ENCODE measurements at regions not wholly inside any gene's neighbourhood (a gene's known extent, or its start where the extent isn't known, plus 50 kb on each side); places are given as distances from the start of the nearest gene placed in this dataset.

DNA sequence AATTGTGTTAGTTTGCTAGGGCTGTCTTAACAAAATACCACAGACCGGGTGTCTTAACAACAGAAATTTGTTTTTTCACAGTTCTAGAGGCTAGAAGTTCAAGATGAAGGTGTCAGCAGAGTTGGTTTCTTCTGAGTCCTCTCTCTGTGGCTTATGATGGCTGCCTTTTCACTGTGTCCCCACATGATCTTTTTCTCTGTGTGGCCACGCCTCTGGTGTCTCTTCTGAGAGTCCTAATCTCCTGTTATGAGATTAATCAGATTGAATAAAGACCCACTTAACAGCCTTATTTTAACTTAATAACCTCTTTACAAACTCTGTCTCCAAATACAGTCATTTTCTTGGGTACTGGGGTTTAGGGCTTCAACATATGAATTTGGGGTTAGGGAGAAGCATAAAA, 561.1 kb downstream of the NR2F1-AS1 start:
- no peak for DNase-seq (ENCODE audit: low read depth in 4 of 4, low spot score in 3 of 4)

DNA sequence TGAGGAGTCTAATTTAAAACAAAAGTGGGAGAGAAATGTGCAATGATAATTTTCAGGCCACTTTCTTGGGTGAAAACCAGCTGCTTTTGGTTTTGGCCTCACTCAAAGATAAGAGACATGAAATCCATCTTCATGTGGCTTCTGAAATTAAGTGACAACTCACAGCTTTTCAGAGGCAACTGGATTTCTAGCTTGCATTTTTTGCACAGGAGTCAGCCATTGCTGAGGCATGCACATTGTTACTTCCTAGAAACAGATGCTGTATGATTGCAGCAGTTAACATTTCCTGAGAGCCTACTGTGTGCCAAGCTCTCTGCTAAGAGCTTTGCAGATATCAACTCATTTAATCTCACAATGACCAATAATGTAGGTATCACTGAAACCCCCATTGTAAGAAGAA, 562.6 kb downstream of the NR2F1-AS1 start:
- no peak for DNase-seq (ENCODE audit: low read depth in 4 of 4, low spot score in 3 of 4)

- DNase-seq (ENCODE audit: low read depth in 4 of 4, low spot score in 3 of 4), result no peak
Measured at GRCh38 chr5:93017849-93018248, 563.2 kb downstream of the NR2F1-AS1 start.

DNA sequence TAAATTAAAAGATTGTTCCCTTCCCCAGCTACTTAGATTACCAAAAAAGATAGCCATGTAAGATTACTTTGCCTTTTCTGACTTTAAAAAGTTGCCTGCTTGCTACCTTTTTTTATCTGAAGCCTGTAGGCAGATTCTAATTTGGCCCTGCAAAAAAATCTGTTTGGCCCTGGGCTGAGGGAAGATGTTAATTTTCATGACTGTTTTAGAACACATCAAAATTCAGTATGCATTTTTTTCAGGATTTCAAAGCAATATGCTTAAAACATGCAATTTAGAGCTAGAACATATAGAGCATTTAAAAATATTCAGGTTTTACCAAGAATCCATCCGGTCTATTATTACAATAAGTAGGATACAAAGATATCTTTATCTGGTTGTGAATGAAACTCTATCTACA, 563.6 kb downstream of the NR2F1-AS1 start:
- DNase-seq (ENCODE audit: low read depth in 4 of 4, low spot score in 3 of 4), result no peak

- no peak for DNase-seq (ENCODE audit: low read depth in 4 of 4, low spot score in 3 of 4)
Measured at GRCh38 chr5:93010616-93011015, 570.4 kb downstream of the NR2F1-AS1 start.

GRCh38 chr5:93010037-93010436, 571.0 kb downstream of the NR2F1-AS1 start:
- DNase-seq (ENCODE audit: low read depth in 4 of 4, low spot score in 3 of 4), result no peak

DNA sequence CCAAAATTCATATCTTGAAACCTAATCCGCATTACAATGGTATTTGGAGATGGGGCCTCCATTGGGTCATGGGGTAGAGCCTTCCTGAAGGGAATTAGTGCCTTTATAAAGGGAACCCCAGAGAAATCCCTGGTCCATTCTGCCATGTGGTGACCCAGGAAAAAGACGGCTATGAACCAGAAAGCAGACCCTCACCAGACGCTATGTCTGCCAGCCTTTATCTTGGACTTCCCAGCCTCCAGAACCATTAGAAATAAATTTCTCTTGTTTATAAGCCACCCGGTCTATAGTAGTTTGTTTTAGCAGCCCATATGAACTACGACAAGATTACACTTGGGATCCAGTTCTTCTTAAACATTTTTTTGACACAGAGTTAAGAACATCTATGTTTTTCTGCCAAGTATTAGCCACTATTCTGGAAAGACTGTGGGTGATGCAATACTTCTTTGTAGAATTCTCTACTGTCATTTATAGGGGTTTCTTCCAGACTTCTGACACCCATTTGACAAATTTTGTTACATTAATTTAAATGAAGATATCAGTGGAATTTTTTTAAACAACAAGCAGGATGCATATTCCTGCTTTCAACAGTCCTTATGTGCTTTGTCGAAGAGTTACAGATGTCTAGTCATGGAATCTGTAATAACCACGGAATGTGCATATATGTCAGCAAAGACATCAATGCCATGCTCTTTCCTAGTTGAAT, 572.4 kb downstream of the NR2F1-AS1 start:
- no peak for DNase-seq (ENCODE audit: low read depth in 4 of 4, low spot score in 3 of 4)

GRCh38 chr5:93006915-93007314, 574.1 kb downstream of the NR2F1-AS1 start:
- no peak for DNase-seq (ENCODE audit: low read depth in 4 of 4, low spot score in 3 of 4)

DNA sequence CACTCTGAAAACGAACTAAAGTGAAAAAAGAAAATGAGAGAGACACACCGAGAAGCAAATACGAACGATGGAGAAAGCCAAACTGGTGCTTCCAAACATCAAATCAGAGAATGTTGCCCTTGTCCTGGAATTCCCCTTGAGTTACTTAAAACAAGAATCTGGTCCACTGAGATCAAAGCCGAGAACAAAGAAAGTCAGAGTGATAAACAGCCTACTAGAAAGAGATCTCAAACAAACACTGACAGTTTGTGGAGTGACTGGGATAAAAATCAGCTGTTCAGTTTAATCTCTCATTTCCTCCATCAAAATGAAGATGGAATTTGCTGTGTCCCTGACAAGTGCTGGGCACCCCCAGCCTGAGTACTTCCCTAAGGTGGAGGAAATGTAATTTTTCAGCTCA, 582.6 kb downstream of the NR2F1-AS1 start:
- DNase-seq (ENCODE audit: low read depth in 4 of 4, low spot score in 3 of 4), result no peak

DNA sequence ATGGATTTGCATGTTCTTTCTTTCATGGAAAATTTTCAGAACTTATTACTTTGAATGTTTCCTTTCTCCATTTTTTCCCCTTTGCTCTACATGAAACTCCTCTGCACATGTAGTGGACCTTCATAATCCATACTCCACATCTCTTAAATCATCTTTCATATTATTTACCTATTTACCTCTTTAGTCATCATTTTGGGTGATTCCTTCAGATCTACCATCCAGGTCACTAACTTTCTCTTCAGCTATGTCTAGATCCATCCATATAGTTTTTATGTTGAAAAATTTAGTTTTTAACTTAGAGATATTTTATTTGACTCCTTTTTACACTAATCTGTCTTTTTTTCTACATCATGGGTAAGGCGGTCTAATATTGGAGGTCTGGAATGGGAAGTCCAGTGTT, 586.6 kb downstream of the NR2F1-AS1 start:
- no peak for DNase-seq (ENCODE audit: low read depth in 4 of 4, low spot score in 3 of 4)

DNA sequence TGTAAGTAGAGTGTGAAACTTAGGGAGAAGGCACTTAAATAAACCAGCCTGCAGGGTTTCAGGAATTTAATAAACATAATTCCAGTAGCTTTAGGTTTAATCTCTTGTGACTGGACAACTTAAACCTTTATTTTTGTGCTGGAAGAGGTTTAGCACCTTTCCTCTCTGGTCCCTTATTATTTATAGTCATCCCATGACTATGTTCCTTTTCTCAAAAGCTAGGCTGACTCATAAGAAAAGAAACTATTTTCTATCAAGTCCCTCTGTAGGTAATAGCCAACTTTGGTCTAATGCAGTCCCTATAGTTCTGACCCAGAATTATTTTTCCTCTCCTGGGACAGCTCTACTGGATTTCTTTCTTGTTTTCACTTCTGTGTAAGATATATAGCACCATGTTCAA, 588.9 kb downstream of the NR2F1-AS1 start:
- DNase-seq (ENCODE audit: low read depth in 4 of 4, low spot score in 3 of 4), result no peak

- no peak for DNase-seq (ENCODE audit: low read depth in 4 of 4, low spot score in 3 of 4)
Measured at GRCh38 chr5:92991581-92992067, 589.4 kb downstream of the NR2F1-AS1 start.

DNA sequence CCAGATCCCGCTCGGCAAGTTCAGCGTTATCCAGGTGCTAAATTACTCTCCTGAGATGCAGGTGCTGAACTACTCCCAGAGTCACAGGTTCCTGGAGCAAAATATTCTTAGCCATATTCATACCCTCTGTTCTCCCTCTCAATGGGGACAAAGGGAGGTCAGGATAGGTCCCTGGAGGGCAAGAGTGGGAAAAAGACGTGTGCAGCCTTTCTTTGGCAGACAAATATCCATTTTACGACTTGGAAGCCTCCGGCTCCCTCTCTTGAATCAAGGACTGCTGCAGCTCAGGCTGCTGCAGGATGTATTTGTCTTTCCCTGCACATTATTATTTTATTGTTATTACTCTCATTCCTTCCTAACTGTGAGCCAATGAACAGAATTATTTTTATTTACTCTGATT, 590.2 kb downstream of the NR2F1-AS1 start:
- no peak for DNase-seq (ENCODE audit: low read depth in 4 of 4, low spot score in 3 of 4)

DNA sequence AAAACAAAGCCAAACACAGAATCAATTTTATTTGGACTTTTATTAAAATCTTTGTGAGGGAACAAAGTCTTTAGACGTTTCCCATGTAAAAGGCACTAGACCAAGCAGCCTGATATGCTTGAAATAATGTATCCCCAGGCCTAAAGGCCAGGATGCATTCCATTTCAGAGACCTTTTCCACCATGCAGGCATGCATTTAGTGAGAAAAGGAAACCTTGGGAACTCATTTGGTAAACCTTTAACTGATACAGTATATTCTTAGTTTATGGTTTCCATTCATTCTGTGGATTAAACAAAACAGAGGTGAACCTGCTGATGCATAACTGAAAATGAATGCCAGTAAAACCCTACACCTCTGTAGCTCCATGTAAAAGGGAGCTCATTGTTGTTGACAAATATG, 600.0 kb downstream of the NR2F1-AS1 start:
- no peak for DNase-seq (ENCODE audit: low read depth in 4 of 4, low spot score in 3 of 4)

DNA sequence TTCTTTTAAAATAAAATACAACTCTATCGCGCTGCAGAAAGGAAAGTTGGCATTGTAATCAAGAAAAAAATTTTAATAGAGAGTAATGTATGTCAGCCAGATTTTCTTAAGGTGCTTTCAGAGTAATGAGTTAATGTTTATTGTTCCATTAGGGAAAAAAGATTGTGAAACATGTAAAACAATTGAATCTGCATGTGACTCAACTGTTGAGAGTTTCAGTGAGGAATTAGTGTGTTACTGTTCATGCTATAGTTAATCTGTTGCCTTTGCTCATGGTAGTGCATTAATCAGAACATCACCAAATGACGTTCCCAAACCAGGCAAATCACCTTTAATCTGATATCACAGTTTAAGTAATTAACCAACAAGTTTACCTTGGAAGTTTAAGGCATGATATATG, 600.5 kb downstream of the NR2F1-AS1 start:
- DNase-seq (ENCODE audit: low read depth in 4 of 4, low spot score in 3 of 4), result no peak

- DNase-seq (ENCODE audit: low read depth in 4 of 4, low spot score in 3 of 4), result no peak
Measured at GRCh38 chr5:92979716-92980115, 601.3 kb downstream of the NR2F1-AS1 start.

- no peak for DNase-seq (ENCODE audit: low read depth in 4 of 4, low spot score in 3 of 4)
Measured at GRCh38 chr5:92977846-92978540, 603.0 kb downstream of the NR2F1-AS1 start.

DNA sequence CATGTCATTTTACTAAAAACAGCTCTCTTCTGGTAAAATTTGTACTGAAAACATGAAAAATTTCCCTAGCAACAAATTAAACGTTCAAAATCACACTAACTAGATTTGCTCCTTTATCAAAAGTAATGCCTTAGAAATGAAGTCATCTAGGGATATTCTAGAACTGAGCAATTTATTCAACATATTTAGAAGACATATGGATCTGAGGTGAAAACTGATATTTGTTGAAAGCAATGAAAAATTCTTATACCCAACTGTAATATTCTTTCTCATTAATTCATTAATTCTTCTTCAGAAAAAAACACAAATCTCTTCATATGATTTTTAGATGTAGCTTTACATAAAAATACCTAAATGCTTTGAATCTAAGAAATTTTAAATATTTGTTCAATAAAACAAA, 604.9 kb downstream of the NR2F1-AS1 start:
- no peak for DNase-seq (ENCODE audit: low read depth in 4 of 4, low spot score in 3 of 4)

GRCh38 chr5:92969781-92970237, 611.2 kb downstream of the NR2F1-AS1 start:
- DNase-seq (ENCODE audit: low read depth in 4 of 4, low spot score in 3 of 4), result no peak

GRCh38 chr5:92969191-92969780, 611.7 kb downstream of the NR2F1-AS1 start:
- DNase-seq (ENCODE audit: low read depth in 4 of 4, low spot score in 3 of 4), result no peak

DNA sequence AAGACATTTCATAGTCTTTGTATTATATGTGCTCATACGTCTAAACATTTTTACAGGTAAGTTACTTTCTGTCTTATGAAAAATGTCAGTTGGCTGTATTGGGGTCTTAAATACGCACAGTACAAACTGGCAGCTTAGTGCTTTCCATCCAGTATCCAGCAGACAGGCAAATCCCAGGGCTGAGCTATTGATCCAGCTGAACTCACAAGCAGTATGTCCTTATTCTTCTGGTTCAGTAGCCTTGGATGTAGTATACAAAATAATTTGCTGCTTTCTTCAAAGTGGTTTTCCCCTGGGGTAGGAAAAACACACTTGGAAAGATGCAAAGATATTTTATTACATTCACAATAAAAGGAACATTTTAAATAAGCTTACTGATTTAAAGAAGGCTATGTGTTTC, 617.2 kb downstream of the NR2F1-AS1 start:
- DNase-seq (ENCODE audit: low read depth in 4 of 4, low spot score in 3 of 4), result no peak

DNA sequence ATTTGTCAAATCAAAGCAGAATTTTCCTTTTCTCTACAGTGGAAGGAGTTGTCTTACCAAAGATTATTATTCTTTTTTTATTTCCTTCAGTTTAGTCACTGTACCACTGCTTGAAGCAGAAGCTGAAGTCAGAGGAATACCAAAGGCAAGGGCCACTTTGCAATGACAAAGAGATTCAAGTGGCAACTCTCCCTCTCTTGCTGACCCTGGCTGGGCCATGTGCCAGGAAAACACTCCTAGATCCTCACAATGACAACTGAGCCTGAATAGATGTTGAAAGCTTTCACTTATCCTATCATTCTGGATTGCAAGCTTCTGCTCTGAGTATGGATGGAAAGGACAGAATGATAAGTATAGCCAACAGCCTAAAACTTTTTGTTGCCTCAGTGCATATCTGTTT, 618.3 kb downstream of the NR2F1-AS1 start:
- DNase-seq (ENCODE audit: low read depth in 4 of 4, low spot score in 3 of 4), result no peak

All from left renal pelvis (tissue), 4 donors.